Fibroblast of skin of back (primary cell): ENCODE measurements at regions not wholly inside any gene's neighbourhood (a gene's known extent, or its start where the extent isn't known, plus 50 kb on each side); places are given as distances from the start of the nearest gene placed in this dataset.

Source experiments
- DNase-seq: peaks from one replicate; pipeline ENCODE4 v3.0.0-alpha.2; 2013

DNA sequence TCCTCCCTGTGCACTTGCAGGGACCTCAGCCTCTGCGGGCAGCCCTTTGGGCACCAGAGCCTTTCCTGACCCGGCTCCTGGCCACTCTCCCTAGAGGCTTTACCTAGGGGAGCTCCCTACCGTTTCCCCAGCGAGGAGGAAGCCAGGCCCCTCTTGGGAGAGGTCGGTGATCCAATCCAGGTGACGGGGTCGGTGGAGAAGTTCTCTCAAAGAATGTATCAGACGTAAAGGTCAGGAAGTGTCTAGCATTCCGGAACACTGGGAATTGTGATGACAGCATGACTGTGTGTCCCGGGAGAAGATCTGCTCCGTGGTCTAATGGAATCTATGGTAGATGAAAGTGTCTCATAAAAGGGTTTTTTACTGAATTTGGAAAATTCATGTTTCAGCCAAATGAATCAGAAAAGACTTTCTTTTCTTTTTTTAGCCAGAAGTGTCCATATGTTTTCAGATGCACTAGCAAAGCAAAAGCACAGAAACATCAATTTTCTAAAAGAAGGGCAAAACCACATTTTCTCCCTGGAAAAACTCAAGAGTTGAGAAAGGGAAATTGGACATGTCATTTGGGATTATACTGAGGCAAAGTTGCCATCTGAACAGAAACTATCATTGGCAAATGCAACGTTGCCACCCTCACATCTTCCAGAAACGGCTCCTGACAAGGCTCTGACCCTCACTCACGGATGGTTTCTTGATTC, 289.4 kb downstream of the THBS2 start:
- DNase-seq: peak; percentile 54

DNA sequence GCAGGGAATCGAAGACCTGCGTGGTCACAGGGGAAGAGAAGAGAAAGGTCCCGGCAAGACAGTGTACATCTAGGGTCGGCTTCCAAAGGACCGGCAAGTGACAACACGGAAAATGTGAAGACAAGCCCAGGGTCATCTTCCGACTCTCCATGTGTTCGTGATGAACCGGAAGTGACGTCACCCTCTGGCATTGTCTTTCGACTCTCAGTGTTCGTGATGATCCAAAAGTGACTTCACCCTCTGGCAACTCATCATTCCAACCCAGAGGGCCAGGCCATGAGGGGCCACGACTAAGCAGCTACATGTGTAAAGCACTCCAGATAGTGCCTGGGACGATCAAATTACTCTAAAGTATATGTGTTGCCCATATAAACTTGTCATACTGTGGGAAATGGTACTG, 290.8 kb downstream of the THBS2 start:
- peak; percentile 23 for DNase-seq

DNA sequence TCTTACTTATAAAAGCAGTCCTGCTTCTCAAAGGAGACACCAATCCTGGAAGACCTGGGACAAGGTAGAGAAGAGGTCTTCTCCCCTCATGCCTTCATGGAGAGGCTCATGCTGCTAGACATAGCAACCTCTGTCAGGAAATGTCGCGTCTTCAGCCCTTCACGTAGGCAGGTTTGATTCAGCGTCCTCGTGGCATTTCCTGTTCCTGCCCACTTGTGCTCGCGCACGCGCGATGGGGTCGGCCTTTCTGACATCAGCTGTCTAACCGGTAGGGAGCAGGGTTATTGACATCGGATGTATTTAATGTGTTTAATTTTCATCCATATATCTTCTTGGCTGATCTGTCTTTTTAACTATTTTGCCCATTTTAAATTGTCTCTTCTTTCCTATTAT, 292.4 kb downstream of the THBS2 start:
- DNase-seq: no peak

DNA sequence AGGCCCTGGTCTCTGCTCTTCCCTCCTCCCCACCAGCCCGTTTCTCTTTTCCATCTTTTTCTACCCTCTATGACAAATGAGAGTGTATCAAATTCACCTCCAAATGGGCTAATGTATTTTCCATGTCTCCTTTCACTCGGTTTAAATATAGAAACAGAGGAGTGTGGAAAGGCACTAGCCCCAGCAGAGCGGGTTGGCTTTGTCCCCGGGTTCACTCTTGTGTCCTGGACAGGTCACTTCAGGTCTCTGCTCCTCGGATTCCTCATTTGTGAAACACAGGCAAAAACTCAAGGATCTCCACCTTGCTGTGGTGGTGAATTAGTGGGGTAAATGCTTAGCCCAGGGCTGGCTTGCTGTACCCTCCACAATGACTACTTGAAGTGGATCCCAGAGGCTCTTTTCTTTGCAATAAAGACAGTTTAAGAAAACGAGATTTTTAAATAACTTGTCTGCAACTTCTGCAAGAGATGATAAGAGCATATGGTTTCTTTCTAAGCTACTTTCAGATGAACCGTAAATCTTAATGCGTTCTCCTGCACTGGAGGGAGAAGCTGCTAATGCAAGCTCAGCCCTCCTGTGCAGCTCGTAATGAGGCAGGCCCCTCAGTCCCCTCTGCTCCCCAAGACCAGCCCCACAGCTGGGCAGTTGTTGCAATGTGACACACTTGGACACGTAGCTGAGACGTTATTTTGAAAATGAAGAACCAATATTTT, 292.9 kb downstream of the THBS2 start:
- DNase-seq: no peak

DNA sequence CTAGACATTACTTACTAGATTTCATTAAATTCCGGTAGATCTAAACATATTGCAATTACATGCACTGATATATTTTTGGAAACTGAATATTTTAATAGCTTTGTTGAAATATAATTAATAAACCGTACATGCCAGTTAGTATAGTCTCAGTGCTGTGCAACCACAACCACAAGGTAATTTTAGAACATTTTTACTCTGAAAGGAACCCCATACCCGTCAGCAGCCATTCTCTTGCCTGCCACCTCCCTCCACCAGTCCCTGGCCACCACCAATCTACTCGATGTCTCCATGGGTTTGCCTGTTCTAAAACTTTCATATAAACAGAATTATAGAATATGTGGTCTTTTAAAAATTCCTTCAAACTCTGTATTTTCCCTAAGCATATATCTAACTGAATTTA, 293.9 kb downstream of the THBS2 start:
- DNase-seq: no peak

DNA sequence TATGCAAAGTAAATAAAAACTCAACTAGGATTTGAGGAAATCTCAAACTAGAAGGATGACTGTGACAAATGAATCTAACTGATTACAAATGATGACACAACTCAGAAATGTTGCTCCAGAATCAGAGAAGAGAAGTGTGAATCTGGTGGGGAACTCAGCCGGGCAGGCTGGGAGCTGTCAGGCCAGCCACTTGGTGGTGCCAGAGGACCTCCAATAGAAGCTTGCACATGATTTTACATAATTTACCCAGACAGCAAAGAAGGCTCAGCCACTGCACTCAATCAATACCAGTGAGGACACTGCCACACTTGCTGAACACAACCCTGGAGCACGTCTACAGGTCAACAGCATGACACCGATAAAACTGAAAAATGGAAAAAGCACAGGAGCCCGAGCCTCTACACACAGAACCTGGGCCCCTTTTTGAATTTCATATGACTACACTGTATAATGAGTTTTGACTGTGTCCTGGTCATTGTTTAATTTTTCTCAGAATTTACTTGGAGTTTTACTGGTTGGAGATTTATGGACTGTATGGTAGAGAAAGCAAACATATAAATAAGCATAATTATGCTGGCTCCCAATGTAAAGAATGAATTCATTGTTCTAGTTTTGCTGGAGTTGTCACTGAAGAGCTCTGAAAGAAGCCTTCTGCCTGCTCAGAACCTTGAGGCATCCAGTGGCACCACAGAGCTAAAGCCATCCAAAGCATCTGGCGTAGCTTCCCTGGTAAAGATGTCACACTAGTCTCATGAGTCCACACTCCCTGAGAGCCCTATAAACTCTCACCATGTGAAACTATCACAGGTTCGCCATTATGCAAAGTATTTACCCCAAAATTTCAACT, 296.5 kb downstream of the THBS2 start:
- peak; percentile 82 for DNase-seq

DNA sequence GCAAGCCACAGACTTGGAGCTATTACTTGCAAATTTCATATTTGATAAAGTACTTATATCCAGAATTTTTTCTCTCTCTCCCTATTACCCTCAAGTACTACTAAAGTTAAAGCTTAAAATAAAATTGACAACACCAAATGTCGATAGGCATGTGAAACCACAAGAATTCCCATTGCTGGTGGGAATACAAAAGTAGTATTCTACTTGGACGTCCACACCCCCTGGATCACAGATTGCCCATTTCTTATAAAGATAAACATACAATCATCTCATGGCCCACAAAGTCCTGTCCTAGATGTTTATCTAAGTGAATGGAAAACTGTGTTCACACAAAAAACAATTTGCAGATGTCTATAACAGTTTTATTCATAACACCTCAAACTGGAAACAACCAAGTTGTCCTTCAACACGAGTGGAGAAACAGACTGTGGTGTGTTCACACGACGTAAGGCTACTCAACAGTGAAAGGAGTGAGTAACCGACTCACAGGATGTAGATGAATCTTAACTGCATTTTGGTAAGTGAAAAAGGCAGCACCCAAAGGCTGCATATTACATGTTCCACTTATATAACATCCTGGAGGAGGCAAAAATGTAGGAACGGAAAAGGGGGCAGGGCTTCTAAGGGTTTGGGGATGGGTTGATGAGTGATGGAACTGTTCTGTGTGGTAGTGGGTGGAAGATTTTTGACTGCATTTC, 297.4 kb downstream of the THBS2 start:
- peak; percentile 34 for DNase-seq

DNA sequence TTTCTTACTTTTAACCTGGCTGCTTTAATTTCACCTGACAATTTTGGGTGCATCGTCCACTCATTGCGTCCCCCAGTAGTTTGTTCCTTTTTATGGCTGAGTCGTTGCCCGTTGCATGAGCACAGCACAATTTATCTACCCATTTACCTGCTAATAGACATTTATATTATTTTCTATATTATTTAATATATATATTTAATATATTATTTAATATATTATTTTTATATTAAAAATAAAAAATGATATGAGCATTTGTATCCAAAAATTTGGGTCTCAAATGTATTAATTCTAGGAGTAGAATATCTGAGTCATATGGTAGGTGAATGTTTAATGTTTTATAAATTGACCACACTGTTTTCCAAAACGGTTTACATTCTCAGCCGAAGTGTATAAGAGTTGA, 300.2 kb downstream of the THBS2 start:
- no peak for DNase-seq

DNA sequence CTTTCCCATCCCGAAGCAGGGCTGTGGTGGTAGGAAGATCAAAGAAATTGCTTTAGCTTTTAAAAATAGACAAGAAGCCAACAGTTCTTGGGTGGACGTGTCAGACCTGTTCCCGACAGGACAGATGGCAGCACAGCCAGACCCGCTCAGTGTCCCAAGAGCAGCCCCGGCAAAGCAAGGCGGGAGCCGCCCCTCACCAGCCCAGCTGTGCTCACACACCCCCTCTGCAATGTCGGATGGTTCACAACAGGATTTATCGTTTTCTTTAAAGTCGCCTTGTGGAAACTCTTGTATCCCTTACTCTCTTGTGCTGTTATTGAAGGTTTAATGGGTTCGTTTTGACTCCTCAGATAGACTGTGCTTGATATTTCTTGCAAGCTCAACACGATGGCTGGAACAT, 302.4 kb downstream of the THBS2 start:
- DNase-seq: no peak

DNA sequence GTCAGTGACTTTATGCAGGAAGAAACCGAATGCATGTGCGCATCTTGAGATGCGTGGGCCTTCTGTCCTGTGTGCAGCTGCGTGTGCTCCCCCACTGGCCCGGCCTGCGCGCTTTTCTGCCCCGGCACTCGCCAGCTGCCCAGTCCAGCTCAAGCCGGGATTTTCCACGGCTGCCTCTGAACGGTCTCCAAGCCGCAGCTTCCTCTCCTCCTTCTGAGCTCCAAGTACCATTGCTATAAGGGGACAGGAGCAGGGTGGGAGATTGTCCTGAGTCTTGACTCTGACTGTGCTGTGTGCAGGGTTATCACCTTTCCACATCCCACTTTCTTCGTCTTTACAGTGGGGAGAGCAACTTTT, 302.8 kb downstream of the THBS2 start:
- no peak for DNase-seq

DNA sequence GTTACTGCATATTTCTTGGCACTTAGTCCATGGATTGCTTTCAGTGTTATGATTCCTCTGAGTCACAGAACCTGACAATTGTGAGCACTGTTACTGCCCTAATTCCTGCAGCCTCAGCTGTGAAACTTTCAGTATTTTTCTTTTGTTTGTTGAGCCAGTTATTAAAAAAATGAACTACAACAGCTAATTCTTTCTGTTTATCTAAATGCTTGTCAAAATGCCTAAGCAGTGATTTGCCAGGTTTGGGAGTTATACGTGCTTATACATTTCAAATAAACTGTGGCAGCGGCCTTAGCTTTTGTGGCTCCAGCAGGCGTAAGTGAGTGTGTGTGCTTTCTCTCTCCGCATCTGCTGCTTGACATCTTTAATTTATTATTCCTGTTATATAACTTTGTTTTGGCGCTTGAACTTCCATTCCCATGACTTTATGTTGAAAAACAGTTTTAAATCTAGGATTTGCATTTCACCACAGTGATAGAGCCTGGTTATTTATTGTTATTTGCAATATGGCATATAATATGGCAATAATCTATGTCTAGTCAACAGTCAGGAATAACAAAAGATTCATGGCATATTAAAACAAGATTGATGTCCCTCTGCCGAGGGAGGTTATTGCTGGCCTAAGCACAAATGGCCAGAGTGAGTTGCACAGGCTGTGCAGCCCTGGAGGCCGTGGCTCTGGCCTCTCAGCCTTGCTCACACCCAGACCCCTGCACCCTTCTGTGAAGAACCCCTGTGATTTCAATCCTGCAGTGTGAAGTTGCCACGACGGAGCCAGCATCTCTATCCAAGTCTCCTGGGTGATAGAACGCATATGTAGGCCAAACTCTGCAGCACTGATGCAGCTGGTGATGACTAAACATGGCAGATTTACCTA, 303.4 kb downstream of the THBS2 start:
- peak; percentile 40 for DNase-seq

DNA sequence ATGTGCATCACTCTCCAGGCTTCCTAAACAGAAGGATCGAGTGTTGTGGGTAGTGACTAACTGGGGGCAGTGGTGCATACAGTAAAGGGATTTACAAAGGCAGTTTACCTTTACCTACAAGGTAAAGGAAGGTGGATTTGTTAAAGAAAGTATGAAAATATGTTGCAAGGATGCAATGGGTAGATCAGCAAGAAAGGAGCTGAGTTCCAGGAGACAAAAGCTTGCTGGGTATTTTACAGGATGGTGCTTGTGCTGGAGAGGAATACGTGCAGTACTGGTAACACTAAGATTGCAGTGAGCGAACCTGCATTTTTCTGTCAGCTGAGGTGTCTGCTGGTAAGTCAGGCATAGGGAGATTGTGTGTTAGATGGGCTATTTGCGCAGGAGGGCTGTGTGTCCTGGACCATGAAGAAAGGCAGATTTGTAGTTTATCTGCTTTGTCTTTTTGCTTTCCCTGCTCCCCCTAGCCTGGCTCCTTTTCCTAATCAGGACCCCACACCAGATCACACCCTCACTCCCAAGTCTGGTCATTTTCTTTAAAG, 304.6 kb downstream of the THBS2 start:
- DNase-seq: no peak

DNA sequence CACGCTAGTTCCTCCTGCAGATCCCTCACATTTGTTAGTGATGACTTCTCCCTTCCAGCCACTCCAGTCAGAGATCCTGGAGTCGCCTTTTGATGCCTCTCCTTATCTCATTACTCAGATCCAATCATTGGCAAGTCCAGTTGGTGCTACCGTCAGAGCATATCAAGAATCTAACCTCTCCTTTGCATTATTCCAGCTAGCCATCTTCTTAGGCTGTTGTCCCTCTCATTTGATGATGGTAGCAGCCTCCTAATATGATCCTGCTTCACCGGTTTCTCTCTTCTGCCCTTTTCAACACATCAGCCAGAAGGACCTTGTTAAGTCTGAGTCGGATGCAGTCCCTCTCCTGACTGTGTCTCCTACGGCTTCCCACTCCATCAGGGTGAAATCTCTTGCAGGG, 305.6 kb downstream of the THBS2 start:
- no peak for DNase-seq

DNA sequence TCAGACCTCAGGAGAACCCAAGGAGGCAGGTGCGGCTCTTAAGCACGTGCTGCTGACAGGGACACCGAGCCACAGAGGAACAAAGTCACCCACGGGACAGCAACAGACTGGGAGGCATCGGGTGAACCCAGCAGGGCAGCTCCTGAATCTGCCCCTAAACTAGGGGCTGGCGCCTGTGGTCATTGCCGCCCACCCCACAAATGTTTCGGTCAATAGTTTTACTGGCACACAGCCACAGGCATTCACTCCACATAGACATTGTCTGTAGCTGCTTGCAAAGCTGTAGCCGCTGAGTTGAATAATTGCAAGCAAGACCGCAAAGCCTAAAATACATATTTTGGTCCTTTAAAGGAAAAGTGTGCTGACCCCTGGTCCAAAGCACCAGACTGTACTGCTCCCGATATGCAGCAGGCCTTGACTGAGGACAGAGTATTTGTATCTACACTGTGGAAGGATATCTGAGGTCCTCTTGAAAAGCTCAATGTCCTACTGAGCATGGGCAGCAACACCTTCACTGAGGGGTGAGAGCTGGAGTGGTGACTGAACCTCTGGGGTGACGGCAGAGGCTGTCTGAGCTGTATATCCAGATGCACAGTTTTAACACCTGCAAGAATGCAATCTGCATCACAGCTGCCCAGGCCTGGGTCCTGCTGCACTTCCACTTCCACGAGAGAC, 310.3 kb downstream of the THBS2 start:
- DNase-seq: no peak

DNA sequence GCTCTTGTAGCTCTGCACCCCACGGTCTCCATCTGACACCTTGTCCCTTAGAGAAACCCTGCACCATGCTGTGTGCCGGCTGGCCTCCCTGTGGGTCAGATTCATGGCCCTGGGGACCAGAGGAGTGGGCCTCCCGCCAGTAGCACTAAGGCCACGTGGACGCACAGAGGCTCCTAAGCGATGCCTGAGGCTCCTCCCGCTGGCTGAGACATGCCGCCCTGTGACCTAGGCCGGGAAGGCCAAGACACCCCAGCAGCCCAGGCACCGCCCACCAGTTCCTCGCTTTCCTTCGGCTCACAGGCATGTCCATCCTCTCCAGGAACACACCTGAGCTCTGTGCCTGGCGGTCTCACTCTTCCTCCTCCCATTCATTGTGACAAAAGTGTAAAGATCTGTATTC, 311.0 kb downstream of the THBS2 start:
- no peak for DNase-seq

DNA sequence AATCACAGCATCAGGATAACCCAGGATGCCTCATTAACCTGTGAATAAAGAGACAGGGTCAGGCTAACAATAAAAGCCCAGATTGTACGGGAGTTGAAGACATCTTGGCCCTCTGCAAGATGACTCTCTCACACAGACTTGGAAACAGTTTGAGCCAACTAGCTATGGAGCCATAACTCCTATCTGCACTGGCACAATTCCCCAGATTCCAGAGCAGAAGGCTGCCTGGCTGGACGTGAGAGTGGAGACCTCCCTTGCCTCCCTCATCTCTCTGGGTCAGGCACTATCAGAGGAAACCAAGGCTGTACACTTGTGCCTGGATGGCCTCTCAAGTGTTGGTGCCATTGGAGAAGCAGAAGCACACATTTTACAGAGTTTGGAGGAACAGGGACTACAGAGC, 312.6 kb downstream of the THBS2 start:
- DNase-seq: no peak

DNA sequence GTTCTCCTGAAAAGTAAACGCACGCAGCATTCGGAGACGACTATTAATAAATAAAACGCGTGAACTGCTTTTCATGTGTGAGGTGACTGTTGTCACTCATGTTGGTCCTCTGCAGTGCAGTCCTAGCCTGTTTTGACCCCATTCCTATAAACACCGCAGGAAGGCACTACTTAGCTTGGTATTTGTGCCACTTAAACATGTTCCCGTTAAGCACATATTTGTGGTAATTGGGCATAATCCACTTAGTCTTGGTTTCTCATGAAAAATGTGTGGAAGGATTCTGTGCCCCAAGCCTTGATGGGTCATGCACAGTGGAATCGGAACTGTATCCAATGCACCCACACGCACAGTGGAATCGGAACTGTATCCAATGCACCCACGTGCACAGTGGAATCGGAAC, 313.9 kb downstream of the THBS2 start:
- DNase-seq: no peak

DNA sequence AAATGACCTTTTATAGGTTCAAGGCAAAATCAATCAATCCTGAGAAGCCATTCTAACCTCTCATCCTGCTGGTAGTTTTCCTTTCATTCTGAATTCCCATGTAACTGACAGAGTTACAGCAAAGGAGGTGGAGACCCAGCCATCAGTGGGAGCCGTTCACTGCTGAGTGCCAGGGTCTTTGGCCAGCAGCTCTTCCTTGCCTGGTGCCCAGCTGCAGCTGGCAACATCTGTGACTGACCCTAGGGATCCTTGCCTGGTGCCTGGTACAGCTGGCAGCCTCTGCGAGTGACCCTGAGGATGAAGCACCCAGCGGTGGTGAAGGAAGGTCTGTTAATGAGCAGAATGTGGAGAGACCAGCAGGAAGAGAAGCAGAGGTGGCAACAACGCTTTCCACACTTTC, 314.6 kb downstream of the THBS2 start:
- DNase-seq: no peak

DNA sequence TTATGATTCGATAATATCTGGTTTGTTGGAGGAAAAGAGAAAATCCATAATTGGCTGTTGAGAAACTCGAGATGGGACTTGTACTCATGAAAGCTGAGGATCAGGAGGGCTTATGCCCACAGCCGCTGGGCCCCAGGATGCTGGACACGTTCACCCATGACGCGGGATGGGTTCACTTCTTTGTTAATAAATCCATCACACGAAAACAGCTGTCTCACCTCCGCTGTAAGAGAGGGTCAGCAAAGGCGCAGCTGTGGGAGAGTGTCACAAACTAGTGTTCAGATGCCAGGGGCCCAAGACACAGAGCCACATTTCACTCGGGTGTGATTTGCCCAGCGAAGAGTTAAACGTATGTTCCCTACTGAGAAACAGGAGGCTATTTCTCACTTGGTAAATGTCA, 315.1 kb downstream of the THBS2 start:
- DNase-seq: no peak

DNA sequence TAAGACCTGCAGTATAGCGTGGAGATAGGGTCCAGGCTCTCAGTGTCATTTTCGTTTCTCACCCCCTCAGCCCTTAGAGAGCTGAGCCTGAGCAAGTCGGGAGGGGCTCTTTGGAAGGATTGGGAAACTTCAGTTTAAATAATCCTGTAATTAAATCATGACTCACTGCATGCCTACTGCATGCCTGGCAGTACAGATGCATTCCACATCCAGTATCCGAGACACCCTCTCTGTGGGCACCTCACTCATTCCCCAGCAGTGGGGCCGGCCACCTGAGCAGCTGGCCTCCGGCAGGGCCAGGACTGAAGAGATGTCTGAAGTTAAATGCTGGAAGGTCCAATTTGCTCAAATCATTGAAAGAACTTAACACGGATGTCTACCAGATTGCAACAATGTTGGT, 316.6 kb downstream of the THBS2 start:
- DNase-seq: peak; percentile 40

DNA sequence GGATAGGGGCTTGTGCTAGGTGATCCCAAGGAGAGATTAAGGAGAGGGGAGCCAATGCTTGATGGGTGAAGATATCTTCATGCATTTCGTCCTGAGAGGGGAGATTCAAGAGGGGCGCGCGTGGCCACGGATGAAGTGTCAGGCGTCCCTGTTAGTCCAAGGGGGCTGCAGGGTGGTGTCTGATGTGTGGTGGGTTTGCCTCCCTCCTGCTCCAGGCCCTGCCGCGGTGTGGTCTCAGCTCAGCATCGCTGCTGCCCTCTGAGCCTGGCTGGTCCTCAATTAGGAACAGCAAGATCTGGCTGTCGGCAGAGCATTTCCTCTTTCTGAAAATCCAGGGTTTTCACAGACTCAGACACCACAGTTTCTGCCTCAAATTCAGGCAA, 318.0 kb downstream of the THBS2 start:
- DNase-seq: no peak
